H9 (cell line): ENCODE measurements at regions not wholly inside any gene's neighbourhood (a gene's known extent, or its start where the extent isn't known, plus 50 kb on each side); places are given as distances from the start of the nearest gene placed in this dataset.

Experiments
- DNase-seq: peaks from one replicate; pipeline ENCODE4 v3.0.0-alpha.2; 2017
- H2AFZ ChIP-seq: one replicate; pipeline ENCODE4 v1.6.1; 2013; ENCODE audit warnings: mild to moderate bottlenecking, low read length, control low read depth, moderate library complexity
- H2AK5ac ChIP-seq: 2 replicates; pipeline ENCODE4 v1.6.1; 2013; ENCODE audit warnings: low read length, control low read depth, mixed read lengths; ENCODE audit not compliant: insufficient read length
- H2BK120ac ChIP-seq: one replicate; pipeline ENCODE4 v1.6.1; 2013; ENCODE audit warnings: low read depth, mild to moderate bottlenecking, low read length, control low read depth, inconsistent platforms; ENCODE audit not compliant: poor library complexity, severe bottlenecking
- H2BK12ac ChIP-seq: 2 replicates; pipeline ENCODE4 v1.6.1; 2013; ENCODE audit warnings: low read length, control low read depth, mixed read lengths, low read depth; ENCODE audit not compliant: insufficient read length
- H2BK15ac ChIP-seq: 2 replicates; pipeline ENCODE4 v1.6.1; 2013; ENCODE audit warnings: low read depth, low read length, control low read depth
- H2BK20ac ChIP-seq: one replicate; pipeline ENCODE4 v1.6.1; 2013; ENCODE audit warnings: low read depth, mild to moderate bottlenecking, low read length, control low read depth, inconsistent platforms; ENCODE audit not compliant: poor library complexity, severe bottlenecking
- H2BK5ac ChIP-seq: 2 replicates; pipeline ENCODE4 v1.6.1; 2013; ENCODE audit warnings: low read length, control low read depth, mixed read lengths; ENCODE audit not compliant: insufficient read length
- H3K14ac ChIP-seq: 2 replicates; pipeline ENCODE4 v1.6.1; 2013; ENCODE audit warnings: low read length, control low read depth; ENCODE audit not compliant: insufficient read depth
- H3K18ac ChIP-seq: 2 replicates; pipeline ENCODE4 v1.6.1; 2013; ENCODE audit warnings: low read depth, mild to moderate bottlenecking, mixed read lengths, low read length, control low read depth; ENCODE audit not compliant: insufficient read length
- H3K23ac ChIP-seq: 2 replicates; pipeline ENCODE4 v1.6.1; 2013; ENCODE audit warnings: low read length, control low read depth, mixed read lengths, low read depth; ENCODE audit not compliant: insufficient read length
- H3K23me2 ChIP-seq: 2 replicates; pipeline ENCODE4 v1.6.1; 2013; ENCODE audit warnings: low read depth, mild to moderate bottlenecking, mixed read lengths, low read length, control low read depth; ENCODE audit not compliant: insufficient read length, poor library complexity, severe bottlenecking
- H3K27ac ChIP-seq: 2 replicates; pipeline ENCODE4 v1.5.1; 2013; ENCODE audit warnings: low read length, control low read depth, mixed read lengths, low read depth; ENCODE audit not compliant: insufficient read length
- H3K27me3 ChIP-seq: 2 replicates; pipeline ENCODE4 v1.6.1; 2013; ENCODE audit warnings: low read length, control low read depth, inconsistent platforms; ENCODE audit not compliant: insufficient read depth
- H3K4ac ChIP-seq: 2 replicates; pipeline ENCODE4 v1.6.1; 2013; ENCODE audit warnings: low read depth, mild to moderate bottlenecking, control low read depth, inconsistent platforms, low read length, moderate library complexity
- H3K4me1 ChIP-seq: 2 replicates; pipeline ENCODE4 v1.6.1; 2013; ENCODE audit warnings: low read length, control low read depth, inconsistent platforms; ENCODE audit not compliant: insufficient read depth
- H3K4me2 ChIP-seq: 2 replicates; pipeline ENCODE4 v1.6.1; 2013; ENCODE audit warnings: low read length, control low read depth, mixed read lengths; ENCODE audit not compliant: insufficient read length, insufficient read depth
- H3K56ac ChIP-seq: 2 replicates; pipeline ENCODE4 v1.6.1; 2013; ENCODE audit warnings: low read depth, mild to moderate bottlenecking, mixed read lengths, low read length, control low read depth; ENCODE audit not compliant: insufficient read length
- H3K79me1 ChIP-seq: 2 replicates; pipeline ENCODE4 v1.6.1; 2013; ENCODE audit warnings: low read depth, mild to moderate bottlenecking, moderate library complexity, low read length, control low read depth, inconsistent platforms; ENCODE audit not compliant: insufficient read depth, poor library complexity, severe bottlenecking
- H3K79me2 ChIP-seq: 2 replicates; pipeline ENCODE4 v1.6.1; 2013; ENCODE audit warnings: low read length, control low read depth, inconsistent platforms; ENCODE audit not compliant: insufficient read depth
- H3K9ac ChIP-seq: 2 replicates; pipeline ENCODE4 v1.6.1; 2013; ENCODE audit warnings: low read length, control low read depth, mixed read lengths; ENCODE audit not compliant: insufficient read length; ENCODE audit errors: extremely low read depth
- H3K9me3 ChIP-seq: one replicate; pipeline ENCODE4 v1.6.1; 2013; ENCODE audit warnings: low read depth, low read length, inconsistent platforms; ENCODE audit not compliant: control insufficient read depth
- H3T11ph ChIP-seq: one replicate; pipeline ENCODE4 v1.6.1; 2013; ENCODE audit warnings: mild to moderate bottlenecking, low read length, control low read depth, inconsistent platforms
- H4K20me1 ChIP-seq: one replicate; pipeline ENCODE4 v1.6.1; 2013; ENCODE audit not compliant: control insufficient read depth, insufficient read length, insufficient read depth
- H4K5ac ChIP-seq: 2 replicates; pipeline ENCODE4 v1.6.1; 2013; ENCODE audit warnings: low read depth, mild to moderate bottlenecking, mixed read lengths, low read length, control low read depth; ENCODE audit not compliant: insufficient read length
- H4K8ac ChIP-seq: replicated peaks from 2 replicates; pipeline ENCODE4 v1.6.1; 2013; ENCODE audit warnings: low read length, control low read depth, mixed read lengths, low read depth; ENCODE audit not compliant: insufficient read length
- H4K91ac ChIP-seq: 2 replicates; pipeline ENCODE4 v1.6.1; 2013; ENCODE audit warnings: low read depth, mild to moderate bottlenecking, moderate library complexity, mixed read lengths, low read length, control low read depth; ENCODE audit not compliant: insufficient read length
- H3K27ac Mint-ChIP-seq, 3 experiments: 2 replicates in 2 of 3; 3 replicates in 1 of 3; pipeline ENCODE4 v1.8.0; 2020 to 2021; ENCODE audit warnings: mixed read lengths in 3 of 3, mild to moderate bottlenecking in 1 of 3, moderate library complexity in 1 of 3
- H3K27me3 Mint-ChIP-seq: 2 replicates; pipeline ENCODE4 v1.8.0; 2021; ENCODE audit warnings: low read depth, mild to moderate bottlenecking, moderate library complexity, mixed read lengths
- H3K36me3 Mint-ChIP-seq, 3 experiments: 2 replicates in 2 of 3; 3 replicates in 1 of 3; pipeline ENCODE4 v1.8.0; 2020 to 2021; ENCODE audit warnings: low read depth in 3 of 3, mixed read lengths in 3 of 3; ENCODE audit not compliant: insufficient read depth in 1 of 3
- H3K4me1 Mint-ChIP-seq, 2 experiments: 2 replicates each; pipeline ENCODE4 v1.8.0; 2020; ENCODE audit warnings: mixed read lengths in 2 of 2
- H3K4me3 Mint-ChIP-seq, 2 experiments: 2 replicates in 1 of 2; 3 replicates in 1 of 2; pipeline ENCODE4 v1.8.0; 2020 to 2021; ENCODE audit warnings: mild to moderate bottlenecking in 2 of 2, mixed read lengths in 2 of 2, moderate library complexity in 1 of 2
- H3K9me3 Mint-ChIP-seq, 2 experiments: 2 replicates in 1 of 2; 3 replicates in 1 of 2; pipeline ENCODE4 v1.8.0; 2020; ENCODE audit warnings: mild to moderate bottlenecking in 2 of 2, mixed read lengths in 2 of 2, moderate library complexity in 1 of 2
- WGBS: extraction: QIAGEN DNeasy Blood & Tissue Kit; methylation state at CpG from one replicate; pipeline ENCODE4 v1.1.7; 2013; ENCODE audit warnings: missing lambda C conversion rate, low lambda C conversion rate, mixed read lengths; ENCODE audit not compliant: insufficient read length; ENCODE audit errors: extremely low coverage; 5-methylcytosine and 5-hydroxymethylcytosine counted together
- TF ChIP-seq, protein P1 (sequence below): fragments of 200-600 bp; sonication (generic); conservative IDR thresholded peaks from 3 replicates; pipeline ENCODE4 v1.8.0; 2021; ENCODE audit warnings: antibody characterized with exemption, mild to moderate bottlenecking

DNA sequence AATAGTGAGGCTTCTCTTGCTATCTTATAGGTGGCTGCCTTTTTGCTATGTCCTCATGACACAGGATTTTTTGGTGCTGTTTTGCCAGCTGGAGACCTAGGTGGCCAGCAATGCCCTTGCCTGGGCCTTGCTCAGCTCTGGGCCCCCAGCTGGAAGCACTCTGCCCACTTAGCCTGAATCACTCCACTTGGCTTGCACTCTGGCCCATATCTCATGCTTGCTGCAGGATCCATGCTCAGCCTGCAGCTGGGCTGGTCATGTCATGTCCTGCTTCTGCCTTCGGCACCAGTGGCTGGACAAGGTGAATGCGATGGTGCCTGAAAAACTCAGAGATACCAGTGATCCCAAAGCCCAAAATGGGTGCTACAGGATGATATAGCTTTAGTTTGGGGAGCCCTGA, 818.6 kb upstream of the FAT3 start:
- no CpG with 5 or more reads among the region's 2 CpGs for WGBS

More for the DNA sequence above, 818.6 kb upstream of the FAT3 start:
- Histone ChIP-seq H3K27ac (no peak overlapping the region), H3T11ph (no peak overlapping the region), H3K79me1 (no peaks in the 10 kb centered on the region), H3K23me2 (no peaks in the 10 kb centered on the region), H3K9ac (no peak overlapping the region), H4K91ac (no peak overlapping the region), H4K5ac (no peak overlapping the region), H3K4me1 (no peaks in the 10 kb centered on the region), H3K4ac (no peak overlapping the region), H3K14ac (no peak overlapping the region), H2BK20ac (no peak overlapping the region), H3K23ac (no peak overlapping the region), H2BK15ac (no peak overlapping the region), H2AK5ac (no peak overlapping the region), H3K4me2 (no peak overlapping the region), H4K20me1 (no peaks in the 10 kb centered on the region), H3K18ac (no peak overlapping the region), H2BK5ac (no peak overlapping the region), H3K9me3 (no peaks in the 10 kb centered on the region), H3K56ac (no peak overlapping the region), H2AFZ (no peak overlapping the region), H4K8ac (no peak overlapping the region), H2BK12ac (no peak overlapping the region), H3K79me2 (no peaks in the 10 kb centered on the region), H3K27me3 (no peaks in the 10 kb centered on the region), H2BK120ac (no peak overlapping the region)
- H3K27ac Mint-ChIP-seq, result no peak overlapping the region
- TF ChIP-seq, protein P1, sequence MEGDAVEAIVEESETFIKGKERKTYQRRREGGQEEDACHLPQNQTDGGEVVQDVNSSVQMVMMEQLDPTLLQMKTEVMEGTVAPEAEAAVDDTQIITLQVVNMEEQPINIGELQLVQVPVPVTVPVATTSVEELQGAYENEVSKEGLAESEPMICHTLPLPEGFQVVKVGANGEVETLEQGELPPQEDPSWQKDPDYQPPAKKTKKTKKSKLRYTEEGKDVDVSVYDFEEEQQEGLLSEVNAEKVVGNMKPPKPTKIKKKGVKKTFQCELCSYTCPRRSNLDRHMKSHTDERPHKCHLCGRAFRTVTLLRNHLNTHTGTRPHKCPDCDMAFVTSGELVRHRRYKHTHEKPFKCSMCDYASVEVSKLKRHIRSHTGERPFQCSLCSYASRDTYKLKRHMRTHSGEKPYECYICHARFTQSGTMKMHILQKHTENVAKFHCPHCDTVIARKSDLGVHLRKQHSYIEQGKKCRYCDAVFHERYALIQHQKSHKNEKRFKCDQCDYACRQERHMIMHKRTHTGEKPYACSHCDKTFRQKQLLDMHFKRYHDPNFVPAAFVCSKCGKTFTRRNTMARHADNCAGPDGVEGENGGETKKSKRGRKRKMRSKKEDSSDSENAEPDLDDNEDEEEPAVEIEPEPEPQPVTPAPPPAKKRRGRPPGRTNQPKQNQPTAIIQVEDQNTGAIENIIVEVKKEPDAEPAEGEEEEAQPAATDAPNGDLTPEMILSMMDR, result no peak
- no peaks in the 10 kb centered on the region for H3K27me3 Mint-ChIP-seq
- DNase-seq, result no peak
- H3K4me1 Mint-ChIP-seq, result no peaks in the 10 kb centered on the region
- no peak overlapping the region for H3K4me3 Mint-ChIP-seq
- H3K36me3 Mint-ChIP-seq, result no peaks in the 10 kb centered on the region
- no peaks in the 10 kb centered on the region; a peak in 2 of 5 replicates for H3K9me3 Mint-ChIP-seq
